ENCODE measurements at regions not wholly inside any gene's neighbourhood (a gene's known extent, or its start where the extent isn't known, plus 50 kb on each side); places are given as distances from the start of the nearest gene placed in this dataset.

DNA sequence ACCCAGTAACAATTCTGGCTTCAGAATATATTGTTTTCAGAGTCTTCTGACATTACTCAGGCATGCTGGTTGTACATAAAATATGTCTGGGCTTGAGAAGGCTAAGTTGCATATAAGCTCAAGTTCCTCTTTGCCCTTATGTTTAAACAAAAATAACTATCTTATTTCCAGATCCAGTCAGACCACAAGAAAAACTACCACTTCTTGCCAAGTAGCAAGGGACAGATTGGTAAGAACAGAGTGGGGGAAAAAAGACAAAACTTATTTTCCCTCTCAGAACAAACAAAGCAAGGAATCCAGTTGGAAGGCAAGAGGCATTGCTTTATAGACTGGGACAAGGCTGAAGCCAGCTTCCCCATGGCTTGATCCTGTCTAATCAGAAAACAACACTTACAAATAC lies 1036.7 kb upstream of the CELF4 start:
- Mint-ChIP-seq H3K9me3 (ENCODE audit: insufficient read depth) (no peaks in the 10 kb centered on the region), H3K36me3 (ENCODE audit: low read depth) (no peaks in the 10 kb centered on the region), H3K27me3 (ENCODE audit: low read depth) (no peaks in the 10 kb centered on the region), H3K4me1 (ENCODE audit: low read depth) (no peaks in the 10 kb centered on the region), H3K27ac (no peak overlapping the region), H3K4me3 (no peak overlapping the region)
- POLR2A ChIA-PET, result no interaction called here
- CTCF ChIA-PET, result interaction anchor here (0.6 kb wide), 1 partner anchor 1798 kb away, joined by 3 read pairs; no protein-coding TSS in a partner anchor
- DNase-seq, result no peak
- no peak for ATAC-seq

DNA sequence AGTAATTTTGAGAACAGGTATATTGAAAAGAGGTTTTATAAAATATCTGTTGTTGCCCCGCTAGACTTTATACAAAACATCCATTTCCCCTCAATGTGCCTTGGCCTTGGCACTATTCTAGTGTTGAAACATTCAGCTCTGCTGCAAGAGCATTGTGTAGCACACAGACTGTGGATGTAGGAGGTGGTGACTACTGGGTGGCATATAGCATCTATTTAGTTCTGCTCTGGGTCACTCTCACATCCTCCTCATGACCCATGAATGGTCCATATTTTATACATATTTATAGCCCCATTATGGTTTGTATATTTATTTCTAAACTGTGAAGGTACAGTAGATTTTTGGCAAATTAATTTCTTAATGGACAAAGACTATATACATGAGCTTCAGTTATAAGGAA lies 1022.0 kb upstream of the CELF4 start:
- H3K4me3 Mint-ChIP-seq, result no peak overlapping the region
- H3K27ac Mint-ChIP-seq, result no peak overlapping the region
- H3K36me3 Mint-ChIP-seq (ENCODE audit: low read depth), result no peaks in the 10 kb centered on the region
- POLR2A ChIA-PET, result no interaction called here
- ATAC-seq, result no peak
- H3K4me1 Mint-ChIP-seq (ENCODE audit: low read depth), result no peaks in the 10 kb centered on the region
- H3K27me3 Mint-ChIP-seq (ENCODE audit: low read depth), result no peaks in the 10 kb centered on the region
- CTCF ChIA-PET, result no interaction called here
- no peak for DNase-seq
- H3K9me3 Mint-ChIP-seq (ENCODE audit: insufficient read depth), result no peaks in the 10 kb centered on the region

DNA sequence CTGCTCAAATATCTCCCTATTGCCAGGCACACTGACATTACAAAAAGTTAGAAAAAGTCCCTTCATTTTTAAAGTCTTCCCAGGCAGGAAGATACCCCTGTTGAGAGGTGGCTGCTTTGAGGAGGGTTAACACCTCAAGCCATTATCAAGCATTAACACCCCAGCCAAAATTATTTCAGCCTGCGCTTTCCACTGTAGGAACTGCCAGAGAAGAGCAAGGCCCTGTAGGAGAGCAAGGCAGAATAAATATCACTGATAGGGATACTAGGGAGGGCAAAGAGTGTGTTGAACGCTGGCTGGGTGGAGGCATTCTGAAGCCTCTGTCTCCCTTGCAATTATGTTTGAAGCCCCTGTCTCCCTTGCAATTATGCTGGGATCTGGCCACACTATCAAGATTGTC lies 1020.7 kb upstream of the CELF4 start:
- Mint-ChIP-seq H3K36me3 (ENCODE audit: low read depth) (no peaks in the 10 kb centered on the region), H3K9me3 (ENCODE audit: insufficient read depth) (peaks cover 4% of the 10 kb centered on the region), H3K4me3 (no peak overlapping the region), H3K4me1 (ENCODE audit: low read depth) (no peaks in the 10 kb centered on the region), H3K27ac (no peak overlapping the region), H3K27me3 (ENCODE audit: low read depth) (no peaks in the 10 kb centered on the region)
- ATAC-seq, result no peak
- no peak for DNase-seq
- CTCF ChIA-PET, result no interaction called here
- POLR2A ChIA-PET, result no interaction called here

DNA sequence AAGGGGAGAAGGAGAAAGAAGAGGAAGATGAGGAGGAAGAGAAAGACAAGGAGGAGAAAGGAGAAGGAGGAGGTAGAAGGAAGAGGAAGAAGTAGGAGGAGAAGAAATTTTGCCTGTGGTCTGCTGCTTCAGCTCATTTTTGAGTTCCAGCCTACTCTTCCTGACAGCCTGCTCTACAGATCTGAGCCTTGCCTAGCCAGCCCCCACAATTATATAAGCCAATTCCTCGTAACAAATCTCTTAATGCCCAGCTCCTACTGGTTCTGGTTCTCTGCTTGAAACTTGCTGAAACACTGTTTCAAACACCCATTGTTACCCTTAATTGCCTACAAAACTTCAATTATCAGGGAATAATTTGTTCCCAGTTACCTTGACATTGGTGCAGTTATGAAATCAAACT lies 1014.2 kb upstream of the CELF4 start:
- Mint-ChIP-seq H3K4me3 (no peak overlapping the region), H3K27ac (no peak overlapping the region), H3K4me1 (ENCODE audit: low read depth) (peaks cover 18% of the 10 kb centered on the region), H3K36me3 (ENCODE audit: low read depth) (no peaks in the 10 kb centered on the region), H3K27me3 (ENCODE audit: low read depth) (no peaks in the 10 kb centered on the region), H3K9me3 (ENCODE audit: insufficient read depth) (peaks cover 4% of the 10 kb centered on the region)
- DNase-seq (no peak), ATAC-seq (no peak)
- ChIA-PET POLR2A (no interaction called here), CTCF (no interaction called here)

DNA sequence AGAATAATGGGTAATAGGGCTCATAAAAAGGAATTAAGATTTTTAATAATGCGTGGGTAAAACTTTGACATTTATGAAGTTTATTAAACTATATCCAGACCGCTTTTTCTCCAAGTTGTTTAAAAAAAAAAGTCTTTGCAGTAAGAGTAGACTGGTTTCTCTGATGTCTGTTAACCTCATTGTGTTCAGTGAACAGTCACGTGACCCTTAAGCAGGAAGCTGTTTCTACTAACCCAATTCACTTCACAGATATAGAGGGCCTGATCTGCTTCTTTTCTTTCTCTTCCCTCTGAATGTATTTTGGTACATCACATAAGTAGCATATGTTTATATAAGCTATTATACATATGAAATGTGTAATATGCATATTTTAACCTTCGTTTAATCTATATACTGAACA lies 1011.3 kb upstream of the CELF4 start:
- Mint-ChIP-seq H3K27me3 (ENCODE audit: low read depth) (no peaks in the 10 kb centered on the region), H3K36me3 (ENCODE audit: low read depth) (no peaks in the 10 kb centered on the region), H3K9me3 (ENCODE audit: insufficient read depth) (peaks cover 4% of the 10 kb centered on the region), H3K27ac (no peak overlapping the region), H3K4me1 (ENCODE audit: low read depth) (peaks cover 18% of the 10 kb centered on the region), H3K4me3 (no peak overlapping the region)
- DNase-seq (no peak), ATAC-seq (no peak)
- ChIA-PET CTCF (no interaction called here), POLR2A (no interaction called here)

DNA sequence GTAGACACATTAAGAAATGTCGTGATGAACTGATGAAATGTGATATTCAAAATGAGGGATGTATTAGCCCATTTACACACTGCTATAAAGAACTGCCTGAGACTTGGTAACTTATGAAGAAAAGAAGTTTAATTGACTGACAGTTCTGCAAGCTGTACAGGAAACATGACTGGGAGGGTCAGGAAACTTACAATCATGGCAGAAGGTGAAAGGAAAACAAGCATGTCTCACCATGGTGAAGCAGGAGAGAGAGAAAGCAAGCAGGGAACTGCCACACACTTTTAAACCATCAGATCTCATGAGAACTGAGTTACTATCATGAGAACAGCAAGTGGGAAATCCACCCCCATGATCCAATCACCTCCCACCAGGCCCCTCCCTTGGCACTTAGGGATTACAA lies 1010.8 kb upstream of the CELF4 start:
- DNase-seq (no peak), ATAC-seq (no peak)
- ChIA-PET CTCF (no interaction called here), POLR2A (no interaction called here)
- H3K4me1 Mint-ChIP-seq (ENCODE audit: low read depth), result peaks cover 18% of the 10 kb centered on the region
- no peak overlapping the region for H3K4me3 Mint-ChIP-seq
- peak overlapping the region; percentile 3 for H3K27ac Mint-ChIP-seq
- peaks cover under 1% of the 10 kb centered on the region for H3K9me3 Mint-ChIP-seq (ENCODE audit: insufficient read depth)
- H3K36me3 Mint-ChIP-seq (ENCODE audit: low read depth), result no peaks in the 10 kb centered on the region
- H3K27me3 Mint-ChIP-seq (ENCODE audit: low read depth), result no peaks in the 10 kb centered on the region

DNA sequence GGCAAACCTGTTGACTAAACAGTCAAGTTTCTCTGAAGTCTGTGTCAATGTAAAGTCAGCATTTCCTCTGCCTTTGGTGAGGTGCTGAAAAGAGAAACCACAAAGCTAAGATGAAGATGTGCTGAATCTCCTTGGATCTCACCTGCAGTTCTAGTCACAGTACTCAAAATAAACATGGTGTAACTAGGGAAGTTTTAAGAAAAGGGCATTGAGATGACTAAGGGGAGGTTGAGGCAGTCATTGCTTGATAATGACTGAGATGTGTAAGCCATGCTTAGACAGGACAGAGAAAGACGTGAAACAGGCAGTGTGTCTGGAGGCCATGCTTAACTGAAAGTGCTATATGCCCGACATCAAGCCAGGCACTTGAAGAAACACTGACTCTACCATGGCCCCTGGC lies 1010.0 kb upstream of the CELF4 start:
- Mint-ChIP-seq H3K27ac (no peak overlapping the region), H3K4me1 (ENCODE audit: low read depth) (peaks cover 18% of the 10 kb centered on the region)

DNA sequence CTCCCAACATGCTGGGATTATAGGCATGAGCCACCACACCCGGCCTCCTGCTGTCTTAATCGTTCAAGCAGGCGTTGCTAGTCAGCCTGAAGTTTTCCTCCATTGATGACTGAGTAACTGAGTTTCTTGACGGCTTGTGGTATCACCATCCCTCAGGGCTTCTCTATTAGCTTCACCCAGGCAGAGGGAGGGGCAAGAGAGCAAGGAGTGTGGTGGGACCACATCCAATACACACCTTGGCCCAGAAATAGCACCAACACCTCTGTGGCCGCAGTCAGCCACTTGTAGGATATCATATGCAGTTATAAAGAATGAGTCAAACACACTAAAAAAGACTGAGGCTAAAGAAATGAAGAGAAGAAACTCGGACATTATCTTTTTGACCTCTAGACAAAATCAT lies 1009.4 kb upstream of the CELF4 start:
- ChIA-PET CTCF (no interaction called here), POLR2A (no interaction called here)
- DNase-seq, result no peak
- Mint-ChIP-seq H3K9me3 (ENCODE audit: insufficient read depth) (no peaks in the 10 kb centered on the region), H3K4me3 (no peak overlapping the region), H3K27ac (no peak overlapping the region), H3K27me3 (ENCODE audit: low read depth) (no peaks in the 10 kb centered on the region), H3K36me3 (ENCODE audit: low read depth) (no peaks in the 10 kb centered on the region), H3K4me1 (ENCODE audit: low read depth) (peaks cover 18% of the 10 kb centered on the region)
- ATAC-seq, result no peak

More for the DNA sequence above, 1010.0 kb upstream of the CELF4 start:
- ATAC-seq, result peak; percentile 76
- H3K36me3 Mint-ChIP-seq (ENCODE audit: low read depth), result no peaks in the 10 kb centered on the region
- H3K4me3 Mint-ChIP-seq, result no peak overlapping the region
- CTCF ChIA-PET, result no interaction called here
- no peaks in the 10 kb centered on the region for H3K9me3 Mint-ChIP-seq (ENCODE audit: insufficient read depth)
- POLR2A ChIA-PET, result no interaction called here
- H3K27me3 Mint-ChIP-seq (ENCODE audit: low read depth), result no peaks in the 10 kb centered on the region
- no peak for DNase-seq

DNA sequence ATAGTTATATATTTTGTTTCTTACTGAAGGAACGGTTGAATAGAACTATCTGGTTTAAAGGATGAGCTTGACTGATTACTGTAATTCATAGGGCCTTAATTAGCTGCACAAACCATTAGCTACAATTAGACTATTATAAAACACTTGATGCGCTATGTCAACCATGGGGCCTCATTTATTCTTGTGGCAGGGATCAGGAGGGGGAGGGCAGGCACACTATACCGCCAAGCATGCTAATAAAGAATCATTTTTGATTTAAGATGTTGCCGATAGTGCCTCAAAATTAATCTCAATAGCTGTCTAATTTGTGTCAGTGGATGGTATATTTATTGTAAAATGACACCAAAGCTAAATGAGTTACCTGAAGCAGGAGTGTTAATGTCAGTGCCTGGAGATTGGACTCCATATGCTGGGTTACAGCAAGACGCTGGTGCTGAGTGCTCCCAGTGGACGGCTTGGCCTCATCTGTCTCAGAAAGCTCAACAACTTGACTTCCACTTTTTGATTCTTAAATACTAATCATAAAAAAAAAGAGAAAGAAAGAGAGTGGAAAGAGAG lies 1007.0 kb upstream of the CELF4 start:
- ChIA-PET CTCF (no interaction called here), POLR2A (interaction anchor here (0.7 kb wide), 1 partner anchor 19 kb away, joined by 3 read pairs; no protein-coding TSS in a partner anchor)
- DNase-seq (no peak), ATAC-seq (no peak)
- H3K27me3 Mint-ChIP-seq (ENCODE audit: low read depth), result no peaks in the 10 kb centered on the region
- H3K4me1 Mint-ChIP-seq (ENCODE audit: low read depth), result peaks cover 18% of the 10 kb centered on the region
- H3K27ac Mint-ChIP-seq, result no peak overlapping the region
- no peak overlapping the region for H3K4me3 Mint-ChIP-seq
- H3K36me3 Mint-ChIP-seq (ENCODE audit: low read depth), result no peaks in the 10 kb centered on the region
- H3K9me3 Mint-ChIP-seq (ENCODE audit: insufficient read depth), result no peaks in the 10 kb centered on the region

DNA sequence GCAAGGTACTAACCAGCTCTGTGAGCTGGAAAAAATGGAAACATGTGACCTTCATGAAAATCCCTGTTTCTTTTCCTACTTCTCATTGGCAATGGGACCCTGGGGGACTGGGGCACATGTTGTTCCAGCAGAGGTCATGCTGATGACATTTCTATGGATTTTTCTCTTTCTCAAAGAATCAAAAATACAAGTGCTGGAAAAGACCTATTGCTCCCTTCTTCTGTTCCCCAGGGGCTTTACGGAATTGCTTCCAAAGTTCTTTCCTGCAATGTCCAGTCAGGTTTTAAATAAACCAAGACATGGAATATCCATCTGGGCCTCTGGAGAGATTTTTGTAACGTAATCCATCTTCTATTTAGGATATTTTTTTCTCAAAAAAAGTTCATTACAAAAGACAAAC lies 1006.1 kb upstream of the CELF4 start:
- Mint-ChIP-seq H3K9me3 (ENCODE audit: insufficient read depth) (no peaks in the 10 kb centered on the region), H3K27ac (no peak overlapping the region), H3K36me3 (ENCODE audit: low read depth) (no peaks in the 10 kb centered on the region), H3K4me3 (no peak overlapping the region), H3K4me1 (ENCODE audit: low read depth) (peaks cover 12% of the 10 kb centered on the region), H3K27me3 (ENCODE audit: low read depth) (no peaks in the 10 kb centered on the region)
- no peak for DNase-seq
- POLR2A ChIA-PET, result no interaction called here
- CTCF ChIA-PET, result no interaction called here
- ATAC-seq, result no peak

DNA sequence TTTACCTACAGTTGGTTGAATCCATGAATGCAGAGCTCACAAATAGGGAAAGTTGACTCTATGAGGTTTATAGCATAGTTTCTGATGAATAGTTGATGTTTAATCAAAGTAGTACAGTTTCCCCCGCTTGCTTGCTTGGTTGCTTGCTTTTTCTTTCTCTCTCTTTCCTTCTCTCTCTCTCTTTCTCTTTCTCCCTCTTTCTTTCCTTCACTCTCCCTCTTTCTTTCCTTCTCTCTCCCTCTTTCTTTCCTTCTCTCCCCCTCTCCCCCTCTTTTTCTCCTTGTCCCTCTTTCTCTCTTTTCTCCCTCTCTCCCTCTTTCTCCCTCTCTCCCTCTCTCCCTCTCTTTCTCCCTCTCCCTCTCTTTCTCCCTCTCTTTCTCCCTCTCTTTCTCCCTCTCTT lies 999.9 kb upstream of the CELF4 start:
- DNase-seq, result no peak
- Mint-ChIP-seq H3K4me3 (no peak overlapping the region), H3K9me3 (ENCODE audit: insufficient read depth) (peaks cover 7% of the 10 kb centered on the region), H3K4me1 (ENCODE audit: low read depth) (no peaks in the 10 kb centered on the region), H3K27ac (no peak overlapping the region), H3K27me3 (ENCODE audit: low read depth) (no peaks in the 10 kb centered on the region), H3K36me3 (ENCODE audit: low read depth) (no peaks in the 10 kb centered on the region)
- CTCF ChIA-PET, result no interaction called here
- POLR2A ChIA-PET, result no interaction called here
- no peak for ATAC-seq

DNA sequence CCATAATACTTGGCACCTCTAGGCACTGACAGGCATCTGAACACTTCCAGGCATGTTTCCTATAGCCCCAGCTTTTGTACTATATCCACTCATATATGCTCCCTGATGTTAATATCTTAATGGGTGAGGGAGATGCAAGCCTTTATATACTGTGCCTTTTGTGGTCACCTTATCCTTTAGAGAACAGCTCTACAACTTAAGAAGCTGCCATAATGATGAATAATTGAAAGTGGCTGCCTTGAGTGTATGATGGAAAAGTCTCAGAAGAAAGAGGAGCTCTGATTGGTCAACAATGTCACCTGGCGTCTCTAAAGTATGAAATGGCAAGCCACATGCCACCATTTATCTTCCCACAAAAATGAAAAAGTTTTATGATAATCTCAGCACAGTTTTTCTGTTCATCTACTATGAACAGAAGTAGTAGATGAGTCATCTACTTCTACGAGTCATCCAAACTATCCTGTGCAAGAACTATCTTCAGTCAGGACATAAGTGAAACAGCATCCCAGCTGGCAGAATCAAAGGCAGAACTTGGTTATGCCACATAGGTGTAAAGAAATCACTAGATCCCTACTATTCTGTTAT lies 997.9 kb upstream of the CELF4 start:
- H3K4me1 Mint-ChIP-seq (ENCODE audit: low read depth), result no peaks in the 10 kb centered on the region
- no peaks in the 10 kb centered on the region for H3K36me3 Mint-ChIP-seq (ENCODE audit: low read depth)
- H3K27me3 Mint-ChIP-seq (ENCODE audit: low read depth), result no peaks in the 10 kb centered on the region
- no peak overlapping the region for H3K27ac Mint-ChIP-seq
- DNase-seq, result no peak
- ATAC-seq, result no peak
- peaks cover 7% of the 10 kb centered on the region for H3K9me3 Mint-ChIP-seq (ENCODE audit: insufficient read depth)
- ChIA-PET CTCF (no interaction called here), POLR2A (no interaction called here)
- H3K4me3 Mint-ChIP-seq, result no peak overlapping the region

DNA sequence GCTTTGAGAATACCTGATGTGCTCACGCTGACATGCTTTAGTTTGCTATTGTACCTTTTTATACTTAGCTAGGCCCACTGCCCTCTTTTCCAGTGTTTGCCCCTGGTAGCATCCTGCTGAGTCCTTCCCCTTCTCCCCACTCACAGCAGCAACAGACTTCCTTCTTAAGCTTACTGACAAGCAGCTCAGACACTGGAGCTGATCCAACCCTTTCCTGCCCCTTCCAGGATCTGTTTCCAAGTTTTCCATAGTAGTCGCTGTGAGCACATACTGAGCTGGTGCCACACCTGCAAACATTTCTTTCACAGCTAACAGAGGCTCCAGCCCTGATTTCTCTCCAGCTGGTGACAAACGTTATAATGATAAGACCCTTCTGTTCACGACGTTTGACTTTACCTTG lies 991.4 kb upstream of the CELF4 start:
- DNase-seq (no peak), ATAC-seq (no peak)
- Mint-ChIP-seq H3K36me3 (ENCODE audit: low read depth) (no peaks in the 10 kb centered on the region), H3K27ac (no peak overlapping the region), H3K4me3 (no peak overlapping the region), H3K27me3 (ENCODE audit: low read depth) (no peaks in the 10 kb centered on the region), H3K9me3 (ENCODE audit: insufficient read depth) (no peaks in the 10 kb centered on the region), H3K4me1 (ENCODE audit: low read depth) (no peaks in the 10 kb centered on the region)
- POLR2A ChIA-PET, result no interaction called here
- CTCF ChIA-PET, result no interaction called here
